ENCODE measurements at regions not wholly inside any gene's neighbourhood (a gene's known extent, or its start where the extent isn't known, plus 50 kb on each side); places are given as distances from the start of the nearest gene placed in this dataset.

- TF ChIP-seq TAF1 (IDR thresholded peaks at IDR 0.05; ENCODE audit: borderline replicate concordance, insufficient read depth, low read length): no peak
- no peak for TF ChIP-seq SIN3A (IDR thresholded peaks at IDR 0.05; ENCODE audit: borderline replicate concordance, insufficient read depth, low read length)
- TF ChIP-seq REST (IDR thresholded peaks at IDR 0.05; ENCODE audit: insufficient read depth in 1 of 2, low read depth in 2 of 2, low read length in 2 of 2): no peak
Observed at GRCh38 chr1:230531103-230531502, 105.0 kb upstream of the PGBD5 start.

GRCh38 chr1:230519246-230519645, 93.1 kb upstream of the PGBD5 start:
- TF ChIP-seq POLR2AphosphoS5 (IDR thresholded peaks at IDR 0.05; ENCODE audit: low read depth, low read length) (no peak), SIN3A (IDR thresholded peaks at IDR 0.05; ENCODE audit: borderline replicate concordance, insufficient read depth, low read length) (no peak), FOXP2 (optimal IDR thresholded peaks at IDR 0.05; ENCODE audit: borderline replicate concordance, extremely low read depth, extremely low read length, insufficient read depth) (no peak), TAF1 (IDR thresholded peaks at IDR 0.05; ENCODE audit: borderline replicate concordance, insufficient read depth, low read length) (no peak), REST (IDR thresholded peaks at IDR 0.05; ENCODE audit: insufficient read depth in 1 of 2, low read depth in 2 of 2, low read length in 2 of 2) (no peak)

- TF ChIP-seq POLR2AphosphoS5 (IDR thresholded peaks at IDR 0.05; ENCODE audit: low read depth, low read length) (no peak), TAF1 (IDR thresholded peaks at IDR 0.05; ENCODE audit: borderline replicate concordance, insufficient read depth, low read length) (no peak), REST (IDR thresholded peaks at IDR 0.05; ENCODE audit: insufficient read depth in 1 of 2, low read depth in 2 of 2, low read length in 2 of 2) (no peak)
Observed at GRCh38 chr1:230518511-230518910, 92.4 kb upstream of the PGBD5 start.

GRCh38 chr1:230517786-230518185, 91.7 kb upstream of the PGBD5 start:
- TF ChIP-seq FOXP2 (optimal IDR thresholded peaks at IDR 0.05; ENCODE audit: borderline replicate concordance, extremely low read depth, extremely low read length, insufficient read depth) (no peak), POLR2AphosphoS5 (IDR thresholded peaks at IDR 0.05; ENCODE audit: low read depth, low read length) (no peak), TAF1 (IDR thresholded peaks at IDR 0.05; ENCODE audit: borderline replicate concordance, insufficient read depth, low read length) (no peak), SIN3A (IDR thresholded peaks at IDR 0.05; ENCODE audit: borderline replicate concordance, insufficient read depth, low read length) (no peak), REST (IDR thresholded peaks at IDR 0.05; ENCODE audit: insufficient read depth in 1 of 2, low read depth in 2 of 2, low read length in 2 of 2) (no peak)

- TF ChIP-seq TAF1 (IDR thresholded peaks at IDR 0.05; ENCODE audit: borderline replicate concordance, insufficient read depth, low read length) (no peak), SIN3A (IDR thresholded peaks at IDR 0.05; ENCODE audit: borderline replicate concordance, insufficient read depth, low read length) (no peak), REST (IDR thresholded peaks at IDR 0.05; ENCODE audit: insufficient read depth in 1 of 2, low read depth in 2 of 2, low read length in 2 of 2) (no peak), POLR2AphosphoS5 (IDR thresholded peaks at IDR 0.05; ENCODE audit: low read depth, low read length) (no peak), FOXP2 (optimal IDR thresholded peaks at IDR 0.05; ENCODE audit: borderline replicate concordance, extremely low read depth, extremely low read length, insufficient read depth) (no peak)
Observed at GRCh38 chr1:230517326-230517725, 91.2 kb upstream of the PGBD5 start.
